GM21360 (cell line): ENCODE measurements at regions not wholly inside any gene's neighbourhood (a gene's known extent, or its start where the extent isn't known, plus 50 kb on each side); places are given as distances from the start of the nearest gene placed in this dataset.
"Not testable (repeated sequence)": the region's sequence is repeated elsewhere in the genome, so short reads cannot be mapped to it uniquely, and the experiment has no call there.

Source experiments
- ATAC-seq: cut with Tn5 transposase; IDR thresholded peaks from one replicate; pipeline ENCODE4 v1.9.1; 2021; ENCODE audit warnings: mild to moderate bottlenecking, moderate library complexity; ENCODE audit not compliant: unreplicated experiment

GRCh38 chr14:89743828-89744227 is 210.7 kb downstream of the EFCAB11 start:
- no peak for ATAC-seq

DNA sequence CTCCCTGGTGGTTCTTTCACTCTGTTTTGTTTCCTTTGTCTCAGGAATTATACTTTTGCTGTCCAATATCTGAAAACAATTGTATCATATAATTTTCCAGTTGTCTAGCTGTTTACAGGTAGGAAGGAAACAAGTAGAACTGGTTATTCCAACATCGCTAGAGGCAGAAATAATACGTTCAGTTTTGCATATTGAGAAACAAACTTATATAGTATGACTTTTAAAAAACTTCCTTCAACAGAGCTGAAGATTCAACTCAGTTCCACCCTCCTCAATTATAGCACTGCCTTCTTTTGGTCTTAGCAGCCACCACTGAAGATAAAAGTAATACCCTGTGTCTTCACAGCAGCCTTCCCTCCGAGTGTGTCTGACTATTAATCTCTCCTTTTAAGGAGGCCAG is 214.3 kb downstream of the EFCAB11 start:
- ATAC-seq = no peak

- no peak for ATAC-seq
These were observed 217.6 kb downstream of the EFCAB11 start for GRCh38 chr14:89736881-89737280.

DNA sequence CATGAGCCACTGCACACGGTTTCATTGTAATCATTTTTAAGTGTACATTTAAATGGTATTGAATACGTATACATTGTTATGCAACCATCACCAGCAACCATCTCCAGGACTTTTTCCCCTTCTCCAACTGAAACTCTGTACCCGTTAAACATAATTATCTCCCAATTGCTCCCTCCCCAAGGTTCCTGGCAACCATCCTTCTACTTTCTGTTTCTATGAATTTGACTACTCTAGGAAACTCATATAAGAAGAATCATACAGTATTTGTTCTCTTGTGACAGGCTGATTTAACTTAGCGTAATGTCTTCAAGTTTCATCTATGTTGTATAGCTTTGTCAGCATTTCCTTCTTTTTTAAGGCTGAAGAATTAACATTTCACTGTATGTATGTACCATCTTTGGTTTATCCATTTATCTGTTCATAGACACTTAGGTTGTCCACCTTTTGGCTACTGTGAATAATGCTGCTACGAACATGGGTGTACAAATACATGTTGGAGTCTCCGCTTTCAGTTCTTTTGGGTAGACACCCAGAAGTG is 223.1 kb downstream of the EFCAB11 start:
- no peak for ATAC-seq

GRCh38 chr14:89730687-89731086 is 223.8 kb downstream of the EFCAB11 start:
- ATAC-seq = no peak

- ATAC-seq = no peak
These were observed 225.6 kb downstream of the EFCAB11 start for GRCh38 chr14:89728964-89729363.

GRCh38 chr14:89726226-89726625 is 228.3 kb downstream of the EFCAB11 start:
- not testable (repeated sequence) for ATAC-seq

GRCh38 chr14:89724628-89724960 is 229.9 kb downstream of the EFCAB11 start:
- no peak for ATAC-seq

DNA sequence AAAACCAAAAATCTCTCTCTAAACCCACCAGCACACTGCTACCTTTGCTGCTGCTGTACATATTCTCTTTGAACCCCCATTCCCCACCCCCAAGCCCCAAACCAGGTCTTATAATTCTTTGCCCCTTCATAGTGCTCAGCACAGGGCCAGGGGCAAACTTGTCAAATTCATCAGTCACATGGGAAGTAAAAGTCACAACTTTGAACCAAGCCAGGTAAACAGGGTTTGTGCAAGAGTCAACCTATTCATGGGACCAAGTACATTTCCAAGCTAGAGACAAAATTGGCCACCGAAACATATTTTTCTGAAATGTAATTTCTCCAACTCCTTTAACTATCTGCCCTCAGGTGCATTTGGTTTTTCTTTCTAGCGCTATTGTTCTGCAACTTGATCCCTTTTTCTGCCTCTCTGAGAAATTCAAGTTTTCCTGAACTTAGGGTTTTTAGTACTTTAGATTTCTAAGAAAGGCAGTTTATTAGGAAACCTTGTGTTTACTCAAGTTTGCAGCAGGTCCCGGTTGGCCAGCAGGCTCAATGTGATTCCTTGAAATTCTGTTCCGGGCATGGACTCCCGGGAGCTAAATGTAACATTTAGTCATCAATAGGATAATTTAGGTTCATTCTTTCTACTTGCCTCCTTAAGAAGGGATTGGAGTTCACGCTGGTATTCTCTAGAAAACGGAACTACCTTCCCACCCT is 230.5 kb downstream of the EFCAB11 start:
- ATAC-seq = no peak

DNA sequence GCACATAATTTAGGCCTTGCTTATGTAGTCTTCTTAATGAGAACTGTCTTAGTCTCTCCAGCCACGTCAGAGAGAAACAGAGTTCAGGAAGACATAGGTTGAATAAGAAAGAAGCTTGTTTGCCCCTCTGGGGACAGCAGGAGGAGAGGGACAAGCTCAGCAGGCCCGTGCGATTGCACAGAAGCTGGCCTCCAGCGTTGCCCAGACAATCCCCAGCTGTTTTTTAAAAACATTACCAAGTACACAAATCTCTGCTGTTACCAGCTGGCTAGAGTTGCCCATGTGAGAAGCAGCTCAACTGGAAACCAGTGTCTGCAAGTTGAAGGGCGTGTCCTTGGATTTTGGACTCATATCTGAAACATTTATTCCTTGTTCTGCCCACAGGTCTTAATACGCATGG is 232.6 kb downstream of the EFCAB11 start:
- no peak for ATAC-seq

DNA sequence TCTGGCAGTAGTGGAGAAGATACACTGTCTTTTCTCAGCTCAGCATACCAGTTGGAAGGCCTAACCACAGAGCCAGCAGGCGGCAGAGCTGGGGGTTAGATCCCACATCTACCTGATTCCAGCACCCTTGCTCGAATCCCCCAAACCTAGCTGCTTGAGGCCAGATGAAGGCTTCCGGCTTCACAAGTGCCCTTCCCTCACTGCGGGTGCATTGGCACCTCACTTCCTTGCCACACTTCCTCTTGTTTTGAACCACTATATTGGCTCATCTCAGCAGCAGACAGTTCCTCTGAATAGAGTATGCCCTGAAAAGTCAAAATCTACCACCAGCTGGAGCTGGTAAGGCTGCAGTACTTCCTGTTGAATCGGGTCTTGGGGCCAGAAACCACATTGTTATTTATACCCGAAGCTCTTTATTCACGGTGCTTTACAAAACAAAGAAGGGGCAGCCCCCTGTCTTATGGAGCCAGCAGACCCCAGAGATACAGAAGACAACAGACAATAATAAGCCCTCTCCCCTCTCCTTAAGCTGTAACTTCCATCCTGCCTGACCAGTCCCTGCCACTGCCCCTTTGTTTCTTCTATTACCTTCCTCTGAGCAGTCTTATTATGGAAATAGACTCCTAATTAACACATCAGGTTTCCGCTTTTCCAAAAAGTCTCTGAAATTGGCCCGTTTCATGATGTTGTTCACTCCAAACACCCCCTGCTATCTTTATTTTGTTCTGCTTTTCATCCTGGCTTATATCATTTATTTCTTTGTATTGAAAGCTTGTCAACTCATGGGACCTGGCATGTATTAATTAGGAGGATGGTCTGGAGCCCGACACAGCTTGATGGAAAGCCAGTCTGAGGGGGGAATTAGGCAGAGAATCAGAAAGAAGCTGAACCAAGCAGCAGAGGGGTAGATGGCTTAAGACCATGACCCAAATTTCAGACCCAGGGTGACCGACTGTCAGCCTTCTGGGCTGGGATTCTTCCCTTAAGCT is 233.5 kb downstream of the EFCAB11 start:
- ATAC-seq = peak; percentile 65

- ATAC-seq = peak; percentile 11
These were observed 234.3 kb downstream of the EFCAB11 start for GRCh38 chr14:89720076-89720687.

DNA sequence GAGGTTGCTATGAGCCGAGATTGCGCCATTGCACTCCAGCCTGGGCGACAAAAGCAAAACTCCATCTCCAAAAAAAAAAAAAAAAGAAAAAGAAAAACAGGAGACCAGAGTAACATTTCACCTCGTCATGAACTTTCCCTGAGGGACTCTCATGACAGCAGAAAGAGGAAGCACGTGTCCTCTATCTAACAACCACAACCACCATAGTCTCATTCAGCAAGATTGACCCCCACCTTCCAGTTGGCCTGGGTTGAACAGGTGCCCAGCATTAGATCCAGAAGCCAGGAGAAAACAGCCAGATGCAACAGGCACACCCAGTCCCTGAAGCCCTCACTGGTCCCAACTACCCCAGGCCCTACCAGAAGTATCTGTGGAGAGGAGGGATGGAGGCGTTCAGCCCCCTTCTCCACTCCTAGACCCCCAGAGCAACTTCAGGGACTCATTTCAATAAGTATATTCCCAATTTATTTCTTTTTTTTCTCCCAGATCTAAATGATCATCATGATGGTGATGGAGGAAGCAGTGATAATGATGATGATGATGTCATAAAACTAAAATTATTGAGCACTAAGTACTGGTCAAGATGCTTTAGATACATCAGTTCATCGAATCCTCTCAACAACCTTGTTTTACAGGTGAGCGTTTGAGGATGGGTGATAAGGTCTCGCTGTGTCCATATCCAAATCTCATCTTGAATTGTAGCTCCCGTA is 235.0 kb downstream of the EFCAB11 start:
- ATAC-seq = no peak

DNA sequence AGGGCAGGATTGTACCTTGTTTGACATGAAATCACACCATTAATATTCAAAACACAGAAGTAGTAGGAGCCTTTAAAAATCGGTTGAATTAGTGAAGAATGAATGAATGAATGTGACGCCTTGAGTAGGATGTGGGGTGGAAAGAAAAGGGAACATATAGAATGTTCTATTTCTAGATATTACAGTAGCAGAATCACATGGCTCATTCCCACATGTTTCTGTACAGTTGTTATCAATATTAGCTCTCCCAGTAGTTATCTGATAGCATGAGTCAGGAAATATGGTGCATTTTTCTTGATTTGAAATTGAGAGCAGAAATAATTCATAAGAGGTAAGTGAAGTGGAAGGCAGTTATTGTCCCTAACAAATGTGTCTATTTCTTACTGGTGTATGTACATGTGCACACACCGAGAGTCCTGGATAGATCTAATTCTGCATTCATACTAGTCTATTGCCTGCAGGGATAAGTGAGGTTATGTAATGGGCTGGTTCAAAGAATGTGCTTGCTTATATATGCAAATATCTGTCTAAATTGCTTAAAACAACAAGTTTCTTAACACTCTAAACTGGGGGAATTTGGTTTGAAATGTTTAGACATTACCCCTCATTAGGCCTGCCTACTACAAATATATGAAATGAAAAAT is 245.4 kb downstream of the EFCAB11 start:
- no peak for ATAC-seq

DNA sequence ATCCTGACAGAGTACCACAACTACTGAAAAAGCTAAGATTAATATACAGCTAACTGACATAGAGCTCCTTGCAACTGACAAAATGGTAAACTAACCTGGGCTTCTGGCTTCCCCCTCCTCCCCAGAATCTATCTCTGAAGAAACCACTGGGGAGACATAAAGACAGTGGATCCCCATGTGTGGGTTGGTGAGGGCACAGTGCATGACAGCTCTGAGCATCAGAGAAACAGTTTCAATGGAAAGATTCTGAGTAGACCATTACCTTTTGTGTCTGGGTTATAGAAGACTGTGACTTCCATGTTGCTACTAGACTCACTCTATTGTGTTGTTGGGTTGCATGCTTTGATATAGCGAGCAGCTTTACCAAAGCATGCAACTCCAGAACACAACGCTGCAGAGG is 247.4 kb downstream of the EFCAB11 start:
- no peak for ATAC-seq

DNA sequence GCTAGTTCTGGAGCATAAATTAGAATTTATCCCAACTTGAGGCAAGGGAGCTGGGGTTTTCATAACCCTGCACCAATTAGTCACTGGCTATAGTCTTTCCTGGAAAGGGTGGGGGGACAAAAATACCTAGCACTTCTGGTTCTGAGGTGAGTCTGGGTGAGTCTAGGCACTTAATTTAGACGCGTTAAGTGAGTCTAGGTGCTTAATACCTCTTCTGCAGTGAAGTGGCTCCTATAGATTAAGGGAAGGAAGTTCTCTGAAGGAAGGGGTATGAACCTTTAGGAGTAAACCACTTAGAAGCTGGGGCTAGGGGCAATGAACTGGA is 251.7 kb downstream of the EFCAB11 start:
- ATAC-seq = no peak

DNA sequence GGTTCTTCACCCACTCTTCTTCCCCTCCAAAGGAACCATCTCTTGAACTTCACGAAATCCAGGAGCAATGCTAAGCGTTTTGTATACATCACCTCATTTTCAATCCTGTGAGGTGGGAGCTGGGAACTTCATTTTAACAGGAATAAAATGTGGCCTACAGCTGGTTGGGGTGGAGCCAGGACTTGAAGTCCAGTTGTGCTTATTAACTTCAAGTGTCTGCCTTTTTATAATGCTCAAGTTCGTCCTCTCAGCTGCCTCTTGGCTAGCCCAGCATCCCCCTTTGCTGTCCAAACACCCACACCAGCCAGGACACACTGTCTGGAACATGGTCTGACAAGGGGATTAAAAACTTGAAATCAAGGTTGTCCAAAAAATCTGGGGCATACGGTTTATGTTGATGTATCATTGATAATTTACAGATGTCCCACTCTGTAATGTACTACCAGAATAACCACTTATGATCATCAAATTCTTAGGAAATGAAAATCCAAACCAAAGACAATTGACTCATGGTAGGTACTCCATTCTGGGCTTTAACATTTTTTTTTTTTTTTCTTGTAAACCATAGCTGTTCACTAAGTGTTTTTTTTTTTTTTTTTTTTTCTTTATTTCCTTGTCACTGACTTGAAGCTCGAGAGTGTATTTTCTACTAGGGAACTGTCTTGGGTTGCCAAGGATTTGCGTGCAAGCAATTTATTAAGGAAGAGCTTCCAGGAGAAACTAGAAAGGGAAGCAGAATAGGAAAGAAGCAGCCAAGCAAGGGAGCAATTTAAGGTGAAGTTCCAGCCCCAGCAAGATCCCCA is 252.3 kb downstream of the EFCAB11 start:
- ATAC-seq = no peak

DNA sequence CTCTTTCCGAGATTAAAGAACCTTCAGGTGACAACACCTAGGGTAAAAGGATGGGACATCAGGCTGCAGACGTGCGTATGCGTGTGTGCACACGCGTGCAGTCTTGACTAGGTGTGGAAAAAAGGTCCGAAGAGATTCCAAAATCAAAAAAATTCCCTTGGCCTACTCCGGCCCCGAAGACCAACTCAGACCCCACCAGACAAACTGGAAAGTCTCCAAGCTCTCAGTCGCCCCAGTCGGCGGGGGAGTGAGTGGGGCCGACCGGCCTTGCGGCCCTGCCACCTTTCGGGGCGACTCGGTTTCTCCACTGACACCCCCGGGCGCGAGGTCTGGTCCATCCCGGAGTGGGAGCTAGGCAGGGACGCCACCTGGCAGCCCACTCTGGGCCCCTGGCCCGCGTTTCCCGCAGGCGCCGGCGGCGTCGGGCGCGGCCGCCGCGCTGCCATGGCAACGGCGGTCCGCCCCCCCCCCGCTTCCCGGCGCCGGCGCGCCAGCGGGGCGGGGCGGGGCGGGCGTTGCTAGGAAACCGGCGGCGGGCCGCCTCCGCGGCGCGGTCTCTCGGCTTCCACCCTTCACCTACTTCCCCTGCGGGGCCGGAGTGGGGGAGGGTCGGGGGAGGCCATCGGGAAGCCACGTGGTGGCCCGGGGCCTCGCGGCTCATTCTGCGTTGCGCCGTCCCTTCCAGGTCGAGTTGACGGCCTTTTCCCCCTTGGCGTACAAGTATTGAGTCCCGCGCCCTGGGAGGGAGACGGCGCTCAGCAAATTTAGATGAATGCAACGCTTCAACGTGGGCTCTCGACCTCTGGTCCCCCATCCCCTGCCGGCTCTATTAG is 253.1 kb downstream of the EFCAB11 start:
- peak; percentile 86 for ATAC-seq

DNA sequence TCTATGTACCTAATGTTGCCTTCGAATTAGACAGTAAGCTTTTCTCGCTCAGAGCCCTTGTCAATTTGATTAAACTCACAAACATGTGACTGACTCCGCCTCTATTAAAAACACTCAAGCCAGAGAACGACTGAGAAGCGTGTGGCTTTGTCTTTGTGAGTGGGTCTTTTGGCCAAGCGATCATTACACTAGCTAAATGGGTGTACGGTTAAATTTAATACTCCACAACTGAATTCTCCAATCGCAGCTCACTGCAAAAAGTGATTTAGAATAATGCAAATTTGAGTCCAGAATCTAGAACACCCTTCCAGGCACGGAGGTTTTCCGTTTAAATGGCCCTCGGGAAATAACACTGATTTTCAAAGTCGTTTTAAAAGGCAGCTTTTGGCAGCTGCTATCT is 253.7 kb downstream of the EFCAB11 start:
- ATAC-seq = no peak
